Breast epithelium (tissue), 3 donors: ENCODE measurements at regions not wholly inside any gene's neighbourhood (a gene's known extent, or its start where the extent isn't known, plus 50 kb on each side); places are given as distances from the start of the nearest gene placed in this dataset.

Experiments
- POLR2A ChIP-seq: fragments of 450-650 bp; IDR thresholded peaks from one replicate; pipeline ENCODE4 v1.6.1; 2016; ENCODE audit warnings: antibody characterized with exemption, mild to moderate bottlenecking, moderate library complexity
- TF ChIP-seq, protein P1 (sequence below), 3 donors: fragments of 450-650 bp; IDR thresholded peaks; one replicate each; pipeline ENCODE4 v1.5.1; 2016 to 2017; ENCODE audit warnings: antibody characterized with exemption in 3 of 3, mild to moderate bottlenecking in 3 of 3, moderate library complexity in 3 of 3

DNA sequence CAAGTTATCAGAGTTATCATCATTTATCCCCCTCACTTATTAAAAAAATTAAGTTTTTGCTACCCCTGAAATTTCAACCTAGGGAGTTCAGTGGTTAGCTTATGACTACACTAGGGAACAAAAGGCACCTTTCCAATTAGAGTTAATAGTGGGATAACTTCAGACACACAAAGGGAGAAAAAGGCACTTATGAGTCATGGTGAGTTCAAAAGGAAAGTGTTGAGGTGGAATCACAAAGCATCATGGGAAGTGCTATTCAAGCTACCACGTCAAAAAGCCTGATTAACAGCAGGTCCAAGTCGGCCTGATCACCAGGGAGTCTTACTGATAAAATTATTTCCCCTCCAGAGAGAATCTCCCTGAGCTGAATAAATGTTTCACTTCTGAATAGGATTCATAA lies 165.7 kb downstream of the C7orf25 start:
- TF ChIP-seq POLR2A, result no peak
- TF ChIP-seq, protein P1, sequence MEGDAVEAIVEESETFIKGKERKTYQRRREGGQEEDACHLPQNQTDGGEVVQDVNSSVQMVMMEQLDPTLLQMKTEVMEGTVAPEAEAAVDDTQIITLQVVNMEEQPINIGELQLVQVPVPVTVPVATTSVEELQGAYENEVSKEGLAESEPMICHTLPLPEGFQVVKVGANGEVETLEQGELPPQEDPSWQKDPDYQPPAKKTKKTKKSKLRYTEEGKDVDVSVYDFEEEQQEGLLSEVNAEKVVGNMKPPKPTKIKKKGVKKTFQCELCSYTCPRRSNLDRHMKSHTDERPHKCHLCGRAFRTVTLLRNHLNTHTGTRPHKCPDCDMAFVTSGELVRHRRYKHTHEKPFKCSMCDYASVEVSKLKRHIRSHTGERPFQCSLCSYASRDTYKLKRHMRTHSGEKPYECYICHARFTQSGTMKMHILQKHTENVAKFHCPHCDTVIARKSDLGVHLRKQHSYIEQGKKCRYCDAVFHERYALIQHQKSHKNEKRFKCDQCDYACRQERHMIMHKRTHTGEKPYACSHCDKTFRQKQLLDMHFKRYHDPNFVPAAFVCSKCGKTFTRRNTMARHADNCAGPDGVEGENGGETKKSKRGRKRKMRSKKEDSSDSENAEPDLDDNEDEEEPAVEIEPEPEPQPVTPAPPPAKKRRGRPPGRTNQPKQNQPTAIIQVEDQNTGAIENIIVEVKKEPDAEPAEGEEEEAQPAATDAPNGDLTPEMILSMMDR (IDR thresholded peaks at IDR 0.05), result no peak
